NB4 (cell line): ENCODE measurements at regions not wholly inside any gene's neighbourhood (a gene's known extent, or its start where the extent isn't known, plus 50 kb on each side); places are given as distances from the start of the nearest gene placed in this dataset.

Experiments used
- DNase-seq: peaks from one replicate; pipeline ENCODE4 v3.0.0; 2010; ENCODE audit warnings: low read depth
- H3K4me3 ChIP-seq: one replicate; pipeline ENCODE4 v1.5.1; 2011; ENCODE audit warnings: mild to moderate bottlenecking, low read depth, low read length, moderate library complexity
- MYC ChIP-seq: IDR thresholded peaks from 2 replicates; pipeline ENCODE4 v1.6.1; 2011; ENCODE audit warnings: low read depth, low read length
- POLR2A ChIP-seq: IDR thresholded peaks from 2 replicates; pipeline ENCODE4 v1.6.1; 2011; ENCODE audit warnings: mild to moderate bottlenecking; ENCODE audit not compliant: insufficient read length; ENCODE audit errors: extremely low read depth
- TF ChIP-seq, protein P1 (sequence below): IDR thresholded peaks from one replicate; pipeline ENCODE4 v1.5.1; 2012; ENCODE audit warnings: low read depth, low read length
- TF ChIP-seq, protein P2 (sequence below): IDR thresholded peaks from 2 replicates; pipeline ENCODE4 v1.6.1; 2011; ENCODE audit warnings: low read depth, low read length

DNA sequence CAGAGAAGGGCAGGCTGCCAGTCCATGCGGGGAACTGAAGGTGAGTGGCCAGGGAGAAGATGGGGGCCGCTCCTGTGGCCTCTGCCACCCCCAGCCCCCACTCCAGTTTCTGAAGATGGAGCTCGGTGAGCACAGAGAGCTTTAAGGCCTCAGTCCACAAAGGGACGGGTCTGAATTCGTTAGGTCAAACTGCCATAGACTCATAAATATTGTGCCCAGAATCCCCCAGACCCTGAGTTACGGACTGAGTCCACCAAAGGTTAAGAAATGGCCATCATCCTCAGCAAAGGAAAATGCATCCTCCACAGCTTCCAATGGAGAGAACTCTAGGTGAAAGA, 344.2 kb downstream of the BUD13 start:
- TF ChIP-seq MYC (no peak), POLR2A (no peak)
- TF ChIP-seq, protein P1, sequence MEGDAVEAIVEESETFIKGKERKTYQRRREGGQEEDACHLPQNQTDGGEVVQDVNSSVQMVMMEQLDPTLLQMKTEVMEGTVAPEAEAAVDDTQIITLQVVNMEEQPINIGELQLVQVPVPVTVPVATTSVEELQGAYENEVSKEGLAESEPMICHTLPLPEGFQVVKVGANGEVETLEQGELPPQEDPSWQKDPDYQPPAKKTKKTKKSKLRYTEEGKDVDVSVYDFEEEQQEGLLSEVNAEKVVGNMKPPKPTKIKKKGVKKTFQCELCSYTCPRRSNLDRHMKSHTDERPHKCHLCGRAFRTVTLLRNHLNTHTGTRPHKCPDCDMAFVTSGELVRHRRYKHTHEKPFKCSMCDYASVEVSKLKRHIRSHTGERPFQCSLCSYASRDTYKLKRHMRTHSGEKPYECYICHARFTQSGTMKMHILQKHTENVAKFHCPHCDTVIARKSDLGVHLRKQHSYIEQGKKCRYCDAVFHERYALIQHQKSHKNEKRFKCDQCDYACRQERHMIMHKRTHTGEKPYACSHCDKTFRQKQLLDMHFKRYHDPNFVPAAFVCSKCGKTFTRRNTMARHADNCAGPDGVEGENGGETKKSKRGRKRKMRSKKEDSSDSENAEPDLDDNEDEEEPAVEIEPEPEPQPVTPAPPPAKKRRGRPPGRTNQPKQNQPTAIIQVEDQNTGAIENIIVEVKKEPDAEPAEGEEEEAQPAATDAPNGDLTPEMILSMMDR = no peak
- no peak overlapping the region for H3K4me3 ChIP-seq
- no peak for DNase-seq

DNA sequence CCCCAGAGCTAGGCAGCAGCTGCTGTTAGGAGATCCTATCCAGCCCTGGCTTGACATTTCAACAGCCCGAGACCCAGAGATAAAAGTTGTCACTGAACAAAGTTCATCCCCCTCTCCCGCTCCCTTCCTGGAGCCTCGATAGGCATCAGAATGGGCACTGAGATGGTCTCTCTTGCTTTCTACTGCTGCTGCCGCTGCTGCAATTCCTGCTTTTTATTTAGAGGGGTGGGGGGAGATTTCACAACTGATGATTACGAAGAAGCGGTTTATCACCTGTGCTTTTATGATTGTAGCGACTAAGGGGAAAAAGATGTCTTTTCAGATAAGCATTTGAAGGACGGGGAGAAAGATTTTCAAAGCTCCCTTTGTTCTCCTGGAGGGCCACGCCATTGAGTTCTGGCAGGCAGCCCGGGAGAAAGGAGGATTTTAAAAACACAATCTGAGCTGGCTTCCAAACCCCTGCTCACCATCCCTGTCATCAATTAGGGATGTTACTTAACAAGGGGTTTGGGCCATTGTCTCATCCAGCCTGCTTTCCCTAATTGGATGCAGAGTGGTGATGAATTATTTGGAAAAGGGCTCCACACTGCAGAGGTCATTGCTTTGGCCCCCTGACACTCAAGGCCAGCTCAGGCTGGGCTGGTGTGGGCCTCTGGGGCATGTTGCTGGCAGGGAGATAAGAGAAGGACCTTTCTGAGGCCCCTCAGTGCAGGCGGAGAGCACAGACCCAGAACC, 344.7 kb downstream of the BUD13 start:
- no peak for TF ChIP-seq MYC
- no peak for TF ChIP-seq POLR2A
- TF ChIP-seq, protein P2, sequence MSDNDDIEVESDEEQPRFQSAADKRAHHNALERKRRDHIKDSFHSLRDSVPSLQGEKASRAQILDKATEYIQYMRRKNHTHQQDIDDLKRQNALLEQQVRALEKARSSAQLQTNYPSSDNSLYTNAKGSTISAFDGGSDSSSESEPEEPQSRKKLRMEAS = no peak
- TF ChIP-seq, protein P1 = no peak
- no peak for DNase-seq

DNA sequence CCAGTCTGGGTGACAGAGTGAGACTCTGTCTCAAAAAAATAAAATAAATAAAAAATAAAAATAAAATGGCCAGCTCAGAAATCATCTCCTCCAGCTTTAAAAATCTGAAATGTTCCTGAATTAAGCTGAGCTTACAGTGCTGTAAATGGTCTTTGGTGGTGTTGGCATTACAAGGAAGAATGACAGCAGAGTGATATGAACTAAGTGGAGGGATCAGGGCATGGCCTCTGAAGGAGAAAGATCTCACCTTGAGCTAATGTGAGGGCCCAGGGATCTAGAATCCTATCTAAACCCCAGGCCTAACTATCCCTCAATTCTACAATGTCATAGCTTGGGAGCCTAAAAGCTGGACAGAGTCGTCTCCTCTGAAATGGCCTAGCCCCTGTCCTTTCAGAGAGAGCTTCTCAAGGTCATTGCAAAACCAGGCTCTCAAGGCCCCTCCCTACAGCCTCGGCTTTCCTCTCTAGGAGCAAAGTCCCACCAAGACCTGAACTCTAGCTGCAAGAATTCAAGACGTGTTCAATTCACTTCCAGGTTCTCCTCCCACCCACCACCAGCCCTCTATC, 345.4 kb downstream of the BUD13 start:
- DNase-seq = no peak
- no peak overlapping the region for H3K4me3 ChIP-seq
- no peak for TF ChIP-seq MYC
- TF ChIP-seq, protein P1 = no peak
- TF ChIP-seq, protein P2 = no peak

More for the DNA sequence above, 344.7 kb downstream of the BUD13 start:
- no peak overlapping the region for H3K4me3 ChIP-seq

DNA sequence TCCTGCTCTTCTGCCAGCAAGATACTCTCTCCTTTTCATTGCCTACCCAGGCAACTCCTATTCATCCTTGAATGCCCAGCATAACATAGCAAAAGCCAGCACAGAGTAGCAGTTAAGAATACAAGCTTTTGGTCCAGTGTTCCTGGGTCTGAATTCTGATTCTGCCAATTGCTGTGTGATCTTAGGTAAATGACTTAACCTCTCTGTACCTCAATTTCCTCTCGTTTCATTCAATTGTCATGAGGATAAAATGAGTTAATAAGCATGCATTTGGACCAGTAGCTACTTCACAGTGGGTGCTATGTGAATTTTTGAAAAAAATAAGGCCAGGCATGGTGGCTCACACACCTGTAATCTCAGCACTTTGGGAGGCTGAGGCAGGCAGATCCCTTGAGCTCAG, 346.0 kb downstream of the BUD13 start:
- no peak overlapping the region for H3K4me3 ChIP-seq
- TF ChIP-seq MYC (no peak), POLR2A (no peak)
- TF ChIP-seq, protein P1 = no peak
- TF ChIP-seq, protein P2 = no peak
- no peak for DNase-seq

DNA sequence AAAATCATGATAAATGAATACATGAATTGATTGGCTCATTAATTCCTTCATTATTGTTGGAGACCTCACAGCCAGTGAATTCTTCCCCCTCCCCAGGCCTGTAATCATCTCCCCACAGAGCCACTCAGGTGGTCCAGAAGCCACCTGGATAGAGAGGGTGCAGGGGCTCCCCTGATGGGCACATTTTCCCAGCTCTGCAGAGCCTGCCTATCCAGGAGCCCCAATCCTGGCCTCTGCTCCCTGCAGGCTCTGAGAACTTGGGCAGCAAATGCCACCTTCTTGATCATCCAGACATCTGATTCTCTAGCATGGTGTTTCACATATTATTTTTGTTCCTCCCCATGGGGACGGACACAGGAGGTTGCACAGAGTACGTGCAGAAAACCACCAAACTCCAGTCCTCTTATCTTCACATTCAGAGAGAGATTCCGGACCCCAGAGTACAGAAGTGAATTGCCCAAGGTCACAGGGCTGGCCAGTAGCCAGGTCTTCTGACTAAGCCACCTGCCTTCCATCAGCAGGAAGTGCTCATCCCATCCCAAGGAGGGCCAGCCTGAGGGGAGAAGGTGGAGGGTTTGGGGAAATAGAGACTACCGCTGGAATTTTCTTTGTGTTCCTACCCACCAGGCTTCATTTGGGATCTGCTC, 348.0 kb downstream of the BUD13 start:
- DNase-seq = no peak
- no peak for TF ChIP-seq POLR2A
- TF ChIP-seq MYC = no peak
- TF ChIP-seq, protein P1 = no peak
- TF ChIP-seq, protein P2 = no peak
- H3K4me3 ChIP-seq = no peak overlapping the region
